Right lobe of liver (tissue), 4 donors: ENCODE measurements at regions not wholly inside any gene's neighbourhood (a gene's known extent, or its start where the extent isn't known, plus 50 kb on each side); places are given as distances from the start of the nearest gene placed in this dataset.

ENCODE experiments used
- POLR2A ChIP-seq: fragments of 450-650 bp; IDR thresholded peaks from one replicate; pipeline ENCODE4 v1.6.1; 2017; ENCODE audit warnings: antibody characterized with exemption, mild to moderate bottlenecking
- TF ChIP-seq, protein P1 (sequence below), 4 donors: fragments of 200-600 bp in 3 of 4; fragments of 450-650 bp in 1 of 4; IDR thresholded peaks; one replicate each; pipeline versions ENCODE4 v1.5.1 to v1.8.0; 2016 to 2022; ENCODE audit warnings: antibody characterized with exemption in 4 of 4, mild to moderate bottlenecking in 2 of 4
- donor health status: DM: no; HTN: no; CAD: no.
- donor health status: DM: no; HTN: no; CAD: no.
- donor health status: DM: no; HTN: yes; CAD: no.

DNA sequence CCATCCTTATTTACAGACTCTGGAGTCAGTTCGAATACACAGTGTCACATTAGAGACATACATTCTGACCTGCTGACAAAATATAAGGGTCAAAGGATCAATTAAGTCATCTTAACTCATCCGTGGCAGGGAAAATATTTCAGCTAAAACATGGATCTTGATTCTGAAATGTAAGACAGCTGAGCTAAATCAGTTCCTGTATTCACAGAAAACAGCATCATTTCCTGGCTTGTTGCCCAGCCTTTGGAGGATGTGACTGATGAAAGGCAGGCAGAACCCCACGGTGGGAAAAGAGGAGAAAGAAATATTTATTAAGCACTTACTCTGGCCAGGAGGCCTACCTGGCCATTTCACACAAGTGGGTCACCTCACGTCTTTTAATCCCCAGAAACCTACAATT lies 101.9 kb downstream of the GAS2L3 start:
- TF ChIP-seq, protein P1, sequence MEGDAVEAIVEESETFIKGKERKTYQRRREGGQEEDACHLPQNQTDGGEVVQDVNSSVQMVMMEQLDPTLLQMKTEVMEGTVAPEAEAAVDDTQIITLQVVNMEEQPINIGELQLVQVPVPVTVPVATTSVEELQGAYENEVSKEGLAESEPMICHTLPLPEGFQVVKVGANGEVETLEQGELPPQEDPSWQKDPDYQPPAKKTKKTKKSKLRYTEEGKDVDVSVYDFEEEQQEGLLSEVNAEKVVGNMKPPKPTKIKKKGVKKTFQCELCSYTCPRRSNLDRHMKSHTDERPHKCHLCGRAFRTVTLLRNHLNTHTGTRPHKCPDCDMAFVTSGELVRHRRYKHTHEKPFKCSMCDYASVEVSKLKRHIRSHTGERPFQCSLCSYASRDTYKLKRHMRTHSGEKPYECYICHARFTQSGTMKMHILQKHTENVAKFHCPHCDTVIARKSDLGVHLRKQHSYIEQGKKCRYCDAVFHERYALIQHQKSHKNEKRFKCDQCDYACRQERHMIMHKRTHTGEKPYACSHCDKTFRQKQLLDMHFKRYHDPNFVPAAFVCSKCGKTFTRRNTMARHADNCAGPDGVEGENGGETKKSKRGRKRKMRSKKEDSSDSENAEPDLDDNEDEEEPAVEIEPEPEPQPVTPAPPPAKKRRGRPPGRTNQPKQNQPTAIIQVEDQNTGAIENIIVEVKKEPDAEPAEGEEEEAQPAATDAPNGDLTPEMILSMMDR (IDR thresholded peaks at IDR 0.05), result no peak
- no peak for TF ChIP-seq POLR2A
